HCT116 (cell line): ENCODE measurements at regions not wholly inside any gene's neighbourhood (a gene's known extent, or its start where the extent isn't known, plus 50 kb on each side); places are given as distances from the start of the nearest gene placed in this dataset.

Experiments
- ATAC-seq: fragments of 200-7000 bp; cut with Tn5 transposase; 2 replicates; pipeline ENCODE4 v1.9.1; 2020; ENCODE audit warnings: mild to moderate bottlenecking, moderate library complexity
- BruUV-seq: library from RNA; stranded (reverse); fragments of 400-500 nt; replicated peaks from 2 replicates; lab custom pipeline; 2021; lab: Mats Ljungman, UMichigan
- CTCF ChIA-PET: fragments of 300-600 bp; sonication (Branson Sonifier 250); formaldehyde crosslinking; loops from one replicate; lab custom pipeline; 2021; ENCODE audit warnings: antibody characterized with exemption; lab: Charles Lee
- POLR2A ChIA-PET: fragments of 300-600, 350-600 bp; sonication (Branson Sonifier 250); formaldehyde crosslinking; loops from one replicate; lab custom pipeline; 2021; ENCODE audit warnings: antibody characterized with exemption; lab: Charles Lee
- RAD21 ChIA-PET, 2 experiments: fragments of 300-600 bp; sonication (Branson Sonifier 250); formaldehyde crosslinking; loops; one replicate each; lab custom pipeline; 2023; ENCODE audit warnings: low total read pairs in 2 of 2; ENCODE audit not compliant: uncharacterized antibody in 2 of 2, unreplicated experiment in 2 of 2, low non-redundant PET in 1 of 2; lab: Charles Lee
- DNase-seq: peaks from one replicate; pipeline ENCODE4 v3.0.0-alpha.2; 2010; ENCODE audit warnings: low read depth, low spot score
- H2AFZ ChIP-seq: fragments of 200-600 bp; shearing (Covaris generic), sonication (generic); 2 replicates; pipeline ENCODE4 v1.6.1; 2017; ENCODE audit warnings: low read depth, mixed run types, mixed read lengths, antibody characterized with exemption, low read length; ENCODE audit not compliant: poor library complexity, severe bottlenecking
- H3K27ac ChIP-seq: 2 replicates; pipeline ENCODE4 v1.5.1; 2012; ENCODE audit warnings: low read depth, low read length
- H3K27me3 ChIP-seq: fragments of 200-600 bp; sonication (generic); 2 replicates; pipeline ENCODE4 v1.6.1; 2016; ENCODE audit warnings: mixed run types, low read length, mixed read lengths; ENCODE audit not compliant: insufficient read depth
- H3K36me3 ChIP-seq, 2 experiments: fragments of 200-500 bp in 1 of 2; fragments of 200-600 bp in 1 of 2; sonication (Bioruptor generic) in 1 of 2; sonication (generic) in 1 of 2; 2 replicates each; pipeline versions ENCODE4 v1.5.1 to v1.6.1; 2014 to 2016; ENCODE audit warnings: low read length in 2 of 2, inconsistent platforms in 1 of 2, mixed read lengths in 1 of 2, mixed run types in 1 of 2; ENCODE audit not compliant: insufficient read depth in 2 of 2, control insufficient read depth in 1 of 2
- H3K4me1 ChIP-seq, 2 experiments: fragments of 200-600 bp in 1 of 2; sonication (generic) in 1 of 2; 2 replicates each; pipeline versions ENCODE4 v1.5.1 to v1.6.1; 2012 to 2017; ENCODE audit warnings: low read length in 2 of 2, inconsistent platforms in 1 of 2, mild to moderate bottlenecking in 1 of 2, mixed read lengths in 1 of 2, mixed run types in 1 of 2, moderate library complexity in 1 of 2; ENCODE audit not compliant: insufficient read depth in 2 of 2, control insufficient read depth in 1 of 2
- H3K4me2 ChIP-seq: fragments of 200-600 bp; sonication (generic); 2 replicates; pipeline ENCODE4 v1.6.1; 2017; ENCODE audit warnings: mixed run types, low read length, mixed read lengths
- H3K4me3 ChIP-seq, 2 experiments: fragments of 200-600 bp in 1 of 2; sonication (generic) in 1 of 2; replicated peaks in 1 of 2; 2 replicates each; pipeline ENCODE4 v1.5.1; 2011 to 2016; ENCODE audit warnings: low read length in 2 of 2, control low read depth in 1 of 2, low read depth in 1 of 2, mild to moderate bottlenecking in 1 of 2, mixed read lengths in 1 of 2, mixed run types in 1 of 2
- H3K79me2 ChIP-seq: fragments of 200-600 bp; sonication (generic); 2 replicates; pipeline ENCODE4 v1.6.1; 2017; ENCODE audit warnings: mild to moderate bottlenecking, mixed run types, low read length, moderate library complexity, mixed read lengths; ENCODE audit not compliant: insufficient read depth
- H3K9ac ChIP-seq: fragments of 200-600 bp; sonication (generic); 2 replicates; pipeline ENCODE4 v1.6.1; 2016; ENCODE audit warnings: low read length, mixed read lengths
- H3K9me2 ChIP-seq: fragments of 200-600 bp; sonication (generic), shearing (Covaris generic); 2 replicates; pipeline ENCODE4 v1.6.1; 2017; ENCODE audit warnings: mixed run types, mild to moderate bottlenecking, moderate library complexity; ENCODE audit not compliant: insufficient read depth
- H3K9me3 ChIP-seq, 2 experiments: fragments of 200-500 bp in 1 of 2; fragments of 200-600 bp in 1 of 2; sonication (Bioruptor generic) in 1 of 2; sonication (generic) in 1 of 2; 2 replicates each; pipeline ENCODE4 v1.6.1; 2014 to 2017; ENCODE audit warnings: low read length in 2 of 2, mixed read lengths in 2 of 2, inconsistent platforms in 1 of 2, low read depth in 1 of 2, mild to moderate bottlenecking in 1 of 2, mixed run types in 1 of 2, moderate library complexity in 1 of 2; ENCODE audit not compliant: control insufficient read depth in 1 of 2, insufficient read depth in 1 of 2
- H4K20me1 ChIP-seq: fragments of 200-600 bp; sonication (generic), shearing (Covaris generic); 2 replicates; pipeline ENCODE4 v1.6.1; 2017; ENCODE audit warnings: mixed run types, mild to moderate bottlenecking, moderate library complexity; ENCODE audit not compliant: insufficient read depth
- CBX3 ChIP-seq: IDR thresholded peaks from 2 replicates; pipeline ENCODE4 v1.6.1; 2012; ENCODE audit warnings: low read depth
- CEBPB ChIP-seq: IDR thresholded peaks from 2 replicates; pipeline ENCODE4 v1.6.1; 2012; ENCODE audit warnings: low read depth
- EGR1 ChIP-seq: IDR thresholded peaks from 2 replicates; pipeline ENCODE4 v1.6.1; 2012; ENCODE audit warnings: low read depth
- ELF1 ChIP-seq: IDR thresholded peaks from 2 replicates; pipeline ENCODE4 v1.6.1; 2012; ENCODE audit warnings: low read depth, borderline replicate concordance
- EZH2 ChIP-seq: fragments of 200-600 bp; sonication (generic); IDR thresholded peaks from 2 replicates; pipeline ENCODE4 v1.6.1; 2017; ENCODE audit warnings: antibody characterized with exemption, mixed run types
- EZH2phosphoT487 ChIP-seq: fragments of 200-600 bp; IDR thresholded peaks from 2 replicates; pipeline ENCODE4 v1.6.1; 2018; ENCODE audit warnings: antibody characterized with exemption, borderline replicate concordance
- FOSL1 ChIP-seq: IDR thresholded peaks from 2 replicates; pipeline ENCODE4 v1.6.1; 2012; ENCODE audit warnings: low read depth
- JUND ChIP-seq: IDR thresholded peaks from 2 replicates; pipeline ENCODE4 v1.6.1; 2012
- POLR2AphosphoS5 ChIP-seq: IDR thresholded peaks from 2 replicates; pipeline ENCODE4 v1.6.1; 2011; ENCODE audit warnings: mild to moderate bottlenecking, low read depth, low read length, moderate library complexity
- RAD21 ChIP-seq: IDR thresholded peaks from 2 replicates; pipeline ENCODE4 v1.6.1; 2012; ENCODE audit warnings: low read depth, mild to moderate bottlenecking
- SIN3A ChIP-seq: IDR thresholded peaks from 2 replicates; pipeline ENCODE4 v1.6.1; 2012; ENCODE audit warnings: low read depth
- SP1 ChIP-seq: IDR thresholded peaks from 2 replicates; pipeline ENCODE4 v1.6.1; 2012; ENCODE audit warnings: low read depth
- SRF ChIP-seq: IDR thresholded peaks from 2 replicates; pipeline ENCODE4 v1.6.1; 2012; ENCODE audit warnings: low read depth
- ZFX ChIP-seq: fragments of 450-650 bp; IDR thresholded peaks from 2 replicates; pipeline ENCODE4 v1.6.1; 2017
- ZNF274 ChIP-seq: fragments of 200-500 bp; sonication (Bioruptor generic); IDR thresholded peaks from 2 replicates; pipeline ENCODE4 v1.6.1; 2014; ENCODE audit warnings: mild to moderate bottlenecking, low read depth, low read length, inconsistent platforms
- intact Hi-C: fragments of 100-400 bp; cut with micrococcal nuclease; formaldehyde crosslinking; loops from 2 replicates; pipeline ENCODE4 v1.10.0; 2022
- TF ChIP-seq, protein P1 (sequence below): IDR thresholded peaks from 2 replicates; pipeline ENCODE4 v1.6.1; 2012
- TF ChIP-seq, protein P2 (sequence below): IDR thresholded peaks from 2 replicates; pipeline ENCODE4 v1.6.1; 2012
- TF ChIP-seq, protein P3 (sequence below), 3 experiments: fragments of 200-600 bp in 1 of 3; sonication (generic) in 1 of 3; IDR thresholded peaks in 2 of 3; conservative IDR thresholded peaks in 1 of 3; 2 replicates each; pipeline ENCODE4 v1.5.1; 2012 to 2017; ENCODE audit warnings: low read depth in 2 of 3, low read length in 2 of 3, antibody characterized with exemption in 1 of 3, borderline replicate concordance in 1 of 3, control low read depth in 1 of 3, mild to moderate bottlenecking in 1 of 3, mixed read lengths in 1 of 3, mixed run types in 1 of 3, moderate library complexity in 1 of 3; ENCODE audit not compliant: insufficient read depth in 1 of 3

DNA sequence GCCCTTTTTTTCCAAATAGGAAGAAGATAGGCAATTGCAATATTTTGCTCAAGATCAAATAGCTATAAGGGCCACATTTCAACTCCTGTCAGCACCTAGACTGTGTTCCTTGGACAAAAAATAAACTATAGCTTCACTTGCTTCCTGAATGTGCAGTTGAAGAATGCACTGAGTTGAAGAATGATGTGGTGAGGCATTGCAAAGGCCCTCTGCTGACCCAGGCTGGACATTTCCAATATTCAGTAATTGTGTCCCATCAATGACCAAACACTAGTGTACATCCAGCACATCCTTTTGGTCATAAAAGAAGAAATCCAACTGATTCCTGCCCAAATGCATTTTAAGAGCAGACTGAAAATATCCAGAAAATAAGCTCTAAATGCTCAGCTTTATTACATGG lies 424.8 kb upstream of the TGFBR2 start:
- no peaks in the 10 kb centered on the region for H3K27me3 ChIP-seq
- no peaks in the 10 kb centered on the region for H3K9me3 ChIP-seq
- no peak overlapping the region for H2AFZ ChIP-seq
- no peaks in the 10 kb centered on the region for H4K20me1 ChIP-seq
- H3K4me1 ChIP-seq = no peaks in the 10 kb centered on the region
- no peaks in the 10 kb centered on the region for H3K79me2 ChIP-seq
- H3K36me3 ChIP-seq = no peaks in the 10 kb centered on the region
- intact Hi-C loops = no loop called here
- H3K4me2 ChIP-seq = no peak overlapping the region
- no peak overlapping the region for H3K4me3 ChIP-seq
- no peaks in the 10 kb centered on the region for H3K9me2 ChIP-seq
- RAD21 ChIA-PET = no interaction called here
- no peak overlapping the region for H3K9ac ChIP-seq
- no peak for ATAC-seq
- CTCF ChIA-PET = interaction anchor here (1.0 to 1.1 kb wide), 2 partner anchors 30 to 139 kb away, joined by 3 read pairs; no protein-coding TSS in a partner anchor
- no peak overlapping the region for H3K27ac ChIP-seq
- no peak for DNase-seq
- POLR2A ChIA-PET = no interaction called here
- BruUV-seq = no TSS peak
- no peak for TF ChIP-seq ELF1
- no peak for TF ChIP-seq CBX3
- no peak for TF ChIP-seq SP1
- no peak for TF ChIP-seq JUND
- TF ChIP-seq POLR2AphosphoS5 = no peak
- TF ChIP-seq SRF = no peak
- TF ChIP-seq, protein P1, sequence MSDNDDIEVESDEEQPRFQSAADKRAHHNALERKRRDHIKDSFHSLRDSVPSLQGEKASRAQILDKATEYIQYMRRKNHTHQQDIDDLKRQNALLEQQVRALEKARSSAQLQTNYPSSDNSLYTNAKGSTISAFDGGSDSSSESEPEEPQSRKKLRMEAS = no peak
- TF ChIP-seq ZNF274 = no peak
- no peak for TF ChIP-seq SIN3A
- TF ChIP-seq EGR1 = no peak
- TF ChIP-seq FOSL1 = no peak
- TF ChIP-seq RAD21 = no peak
- TF ChIP-seq EZH2 = no peak
- TF ChIP-seq, protein P2, sequence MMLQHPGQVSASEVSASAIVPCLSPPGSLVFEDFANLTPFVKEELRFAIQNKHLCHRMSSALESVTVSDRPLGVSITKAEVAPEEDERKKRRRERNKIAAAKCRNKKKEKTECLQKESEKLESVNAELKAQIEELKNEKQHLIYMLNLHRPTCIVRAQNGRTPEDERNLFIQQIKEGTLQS = no peak
- TF ChIP-seq EZH2phosphoT487 = no peak
- TF ChIP-seq, protein P3, sequence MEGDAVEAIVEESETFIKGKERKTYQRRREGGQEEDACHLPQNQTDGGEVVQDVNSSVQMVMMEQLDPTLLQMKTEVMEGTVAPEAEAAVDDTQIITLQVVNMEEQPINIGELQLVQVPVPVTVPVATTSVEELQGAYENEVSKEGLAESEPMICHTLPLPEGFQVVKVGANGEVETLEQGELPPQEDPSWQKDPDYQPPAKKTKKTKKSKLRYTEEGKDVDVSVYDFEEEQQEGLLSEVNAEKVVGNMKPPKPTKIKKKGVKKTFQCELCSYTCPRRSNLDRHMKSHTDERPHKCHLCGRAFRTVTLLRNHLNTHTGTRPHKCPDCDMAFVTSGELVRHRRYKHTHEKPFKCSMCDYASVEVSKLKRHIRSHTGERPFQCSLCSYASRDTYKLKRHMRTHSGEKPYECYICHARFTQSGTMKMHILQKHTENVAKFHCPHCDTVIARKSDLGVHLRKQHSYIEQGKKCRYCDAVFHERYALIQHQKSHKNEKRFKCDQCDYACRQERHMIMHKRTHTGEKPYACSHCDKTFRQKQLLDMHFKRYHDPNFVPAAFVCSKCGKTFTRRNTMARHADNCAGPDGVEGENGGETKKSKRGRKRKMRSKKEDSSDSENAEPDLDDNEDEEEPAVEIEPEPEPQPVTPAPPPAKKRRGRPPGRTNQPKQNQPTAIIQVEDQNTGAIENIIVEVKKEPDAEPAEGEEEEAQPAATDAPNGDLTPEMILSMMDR (IDR thresholded peaks at IDR 0.05 in 2 of 3, conservative IDR thresholded peaks at IDR 0.05 in 1 of 3; ENCODE audit: borderline replicate concordance in 1 of 3, insufficient read depth in 1 of 3, low read depth in 2 of 3, low read length in 2 of 3) = no peak
- TF ChIP-seq CEBPB = no peak
- no peak for TF ChIP-seq ZFX
